DND-41 (cell line): ENCODE measurements at regions not wholly inside any gene's neighbourhood (a gene's known extent, or its start where the extent isn't known, plus 50 kb on each side); places are given as distances from the start of the nearest gene placed in this dataset.

Experiments used
- ATAC-seq: fragments of 200-7000 bp; cut with Tn5 transposase; 3 replicates; pipeline ENCODE4 v1.9.1; 2021; ENCODE audit warnings: low read depth; ENCODE audit not compliant: insufficient read depth
- DNase-seq: peaks from one replicate; pipeline ENCODE4 v3.0.0-alpha.2; 2020
- H2AFZ ChIP-seq: 2 replicates; pipeline ENCODE4 v1.6.0; 2012; ENCODE audit warnings: low read depth, low read length
- H3K27ac ChIP-seq: 2 replicates; pipeline ENCODE4 v1.5.1; 2012; ENCODE audit warnings: low read length, inconsistent platforms
- H3K27me3 ChIP-seq: fragments of 200-600 bp; sonication (generic); 2 replicates; pipeline ENCODE4 v1.6.0; 2012; ENCODE audit warnings: low read length, mild to moderate bottlenecking, inconsistent platforms; ENCODE audit not compliant: insufficient read depth, poor library complexity
- H3K36me3 ChIP-seq: 2 replicates; pipeline ENCODE4 v1.5.1; 2012; ENCODE audit warnings: low read length, inconsistent platforms; ENCODE audit not compliant: insufficient read depth
- H3K4me1 ChIP-seq: 2 replicates; pipeline ENCODE4 v1.5.1; 2012; ENCODE audit warnings: mild to moderate bottlenecking, low read length; ENCODE audit not compliant: insufficient read depth
- H3K4me2 ChIP-seq: 2 replicates; pipeline ENCODE4 v1.6.0; 2012; ENCODE audit warnings: mild to moderate bottlenecking, moderate library complexity, low read length, inconsistent platforms; ENCODE audit not compliant: insufficient read depth
- H3K4me3 ChIP-seq, 2 experiments: fragments of 200-600 bp in 1 of 2; shearing (Covaris generic) in 1 of 2; 2 replicates each; pipeline ENCODE4 v1.5.1; 2012 to 2016; ENCODE audit warnings: inconsistent platforms in 2 of 2, low read length in 2 of 2, mild to moderate bottlenecking in 2 of 2, low read depth in 1 of 2, moderate library complexity in 1 of 2
- H3K79me2 ChIP-seq: 2 replicates; pipeline ENCODE4 v1.6.0; 2012; ENCODE audit warnings: low read length, inconsistent platforms; ENCODE audit not compliant: insufficient read depth
- H3K9ac ChIP-seq: 2 replicates; pipeline ENCODE4 v1.6.0; 2012; ENCODE audit warnings: low read depth, mild to moderate bottlenecking, inconsistent platforms, low read length, moderate library complexity
- H3K9me3 ChIP-seq: 2 replicates; pipeline ENCODE4 v1.5.1; 2012; ENCODE audit warnings: low read length, moderate library complexity, mild to moderate bottlenecking, inconsistent platforms; ENCODE audit not compliant: insufficient read depth, severe bottlenecking
- H4K20me1 ChIP-seq: 2 replicates; pipeline ENCODE4 v1.6.0; 2012; ENCODE audit warnings: low read length; ENCODE audit not compliant: insufficient read depth
- CTCF ChIP-seq: IDR thresholded peaks from 2 replicates; pipeline ENCODE4 v1.5.1; 2012; ENCODE audit warnings: borderline replicate concordance, low read length, moderate library complexity, mild to moderate bottlenecking; ENCODE audit not compliant: poor library complexity, severe bottlenecking; ENCODE audit errors: extremely low read depth
- EZH2 ChIP-seq: IDR thresholded peaks from 3 replicates; pipeline ENCODE4 v1.6.1; 2012; ENCODE audit warnings: borderline replicate concordance, low read depth, mild to moderate bottlenecking, moderate library complexity, low read length, inconsistent platforms; ENCODE audit not compliant: severe bottlenecking

- Histone ChIP-seq H3K36me3 (no peaks in the 10 kb centered on the region), H3K9ac (no peak overlapping the region), H3K4me3 (no peak overlapping the region), H3K4me1 (no peaks in the 10 kb centered on the region), H3K27me3 (no peaks in the 10 kb centered on the region), H3K4me2 (no peak overlapping the region), H2AFZ (no peak overlapping the region), H3K27ac (no peak overlapping the region), H4K20me1 (no peaks in the 10 kb centered on the region), H3K9me3 (no peaks in the 10 kb centered on the region), H3K79me2 (no peaks in the 10 kb centered on the region)
- ATAC-seq (no peak), DNase-seq (no peak)
- TF ChIP-seq EZH2 (no peak), CTCF (no peak)
Observed at GRCh38 chr11:82216927-82217570, 516.6 kb downstream of the FAM181B start.

GRCh38 chr11:82210011-82210410, 523.7 kb downstream of the FAM181B start:
- H3K4me1 ChIP-seq = no peaks in the 10 kb centered on the region
- no peaks in the 10 kb centered on the region for H3K36me3 ChIP-seq
- no peaks in the 10 kb centered on the region for H3K27me3 ChIP-seq
- no peak overlapping the region for H3K4me3 ChIP-seq
- H3K79me2 ChIP-seq = no peaks in the 10 kb centered on the region
- ATAC-seq = no peak
- H3K9me3 ChIP-seq = no peaks in the 10 kb centered on the region
- no peak for TF ChIP-seq CTCF
- no peak for TF ChIP-seq EZH2
- DNase-seq = no peak
- H2AFZ ChIP-seq = no peak overlapping the region
- H3K9ac ChIP-seq = no peak overlapping the region
- no peak overlapping the region for H3K4me2 ChIP-seq
- H3K27ac ChIP-seq = no peak overlapping the region
- H4K20me1 ChIP-seq = no peaks in the 10 kb centered on the region

GRCh38 chr11:82195283-82195682, 538.4 kb downstream of the FAM181B start:
- H3K36me3 ChIP-seq = no peaks in the 10 kb centered on the region
- no peaks in the 10 kb centered on the region for H3K27me3 ChIP-seq
- no peaks in the 10 kb centered on the region for H3K79me2 ChIP-seq
- no peak overlapping the region for H2AFZ ChIP-seq
- H3K4me3 ChIP-seq = no peak overlapping the region
- H3K4me2 ChIP-seq = no peak overlapping the region
- no peaks in the 10 kb centered on the region for H3K4me1 ChIP-seq
- H3K9ac ChIP-seq = no peak overlapping the region
- H3K9me3 ChIP-seq = no peaks in the 10 kb centered on the region
- H4K20me1 ChIP-seq = no peaks in the 10 kb centered on the region
- H3K27ac ChIP-seq = no peak overlapping the region
- DNase-seq (no peak), ATAC-seq (no peak)
- TF ChIP-seq EZH2 (no peak), CTCF (no peak)

GRCh38 chr11:82194521-82194920, 539.1 kb downstream of the FAM181B start:
- DNase-seq (no peak), ATAC-seq (no peak)
- no peak overlapping the region for H3K4me3 ChIP-seq
- no peaks in the 10 kb centered on the region for H3K36me3 ChIP-seq
- no peak overlapping the region for H3K4me2 ChIP-seq
- no peaks in the 10 kb centered on the region for H4K20me1 ChIP-seq
- H3K9me3 ChIP-seq = no peaks in the 10 kb centered on the region
- no peaks in the 10 kb centered on the region for H3K27me3 ChIP-seq
- no peak overlapping the region for H3K9ac ChIP-seq
- TF ChIP-seq CTCF (no peak), EZH2 (no peak)
- no peak overlapping the region for H3K27ac ChIP-seq
- H3K4me1 ChIP-seq = no peaks in the 10 kb centered on the region
- H2AFZ ChIP-seq = no peak overlapping the region
- H3K79me2 ChIP-seq = no peaks in the 10 kb centered on the region
